ENCODE measurements at regions not wholly inside any gene's neighbourhood (a gene's known extent, or its start where the extent isn't known, plus 50 kb on each side); places are given as distances from the start of the nearest gene placed in this dataset.

- DNase-seq, result no peak
These were observed 669.9 kb downstream of the BRD1 start for GRCh38 chr22:49157529-49158339.

GRCh38 chr22:49156662-49157285, 670.9 kb downstream of the BRD1 start:
- DNase-seq, result no peak

GRCh38 chr22:49155770-49156580, 671.7 kb downstream of the BRD1 start:
- DNase-seq, result no peak

- DNase-seq, result no peak
These were observed 672.5 kb downstream of the BRD1 start for GRCh38 chr22:49155039-49155769.

GRCh38 chr22:49154433-49154832, 673.2 kb downstream of the BRD1 start:
- no peak for DNase-seq

- DNase-seq, result no peak
These were observed 673.8 kb downstream of the BRD1 start for GRCh38 chr22:49153921-49154320.

- no peak for DNase-seq
These were observed 674.5 kb downstream of the BRD1 start for GRCh38 chr22:49152939-49153770.

GRCh38 chr22:49152127-49152938, 675.3 kb downstream of the BRD1 start:
- DNase-seq, result no peak

- no peak for DNase-seq
These were observed 676.2 kb downstream of the BRD1 start for GRCh38 chr22:49151256-49152126.

GRCh38 chr22:49150801-49151221, 676.9 kb downstream of the BRD1 start:
- no peak for DNase-seq

GRCh38 chr22:49149721-49150608, 677.7 kb downstream of the BRD1 start:
- DNase-seq, result no peak

- no peak for DNase-seq
These were observed 678.7 kb downstream of the BRD1 start for GRCh38 chr22:49148895-49149418.

- no peak for DNase-seq
These were observed 680.0 kb downstream of the BRD1 start for GRCh38 chr22:49147617-49148175.

- no peak for DNase-seq
These were observed 680.5 kb downstream of the BRD1 start for GRCh38 chr22:49147171-49147570.

- no peak for DNase-seq
These were observed 681.2 kb downstream of the BRD1 start for GRCh38 chr22:49146511-49146910.

GRCh38 chr22:49143812-49144211, 683.9 kb downstream of the BRD1 start:
- no peak for DNase-seq

GRCh38 chr22:49142891-49143290, 684.8 kb downstream of the BRD1 start:
- no peak for DNase-seq

- DNase-seq, result no peak
These were observed 685.4 kb downstream of the BRD1 start for GRCh38 chr22:49142296-49142695.

All from femur (tissue), 1 donor.